ENCODE measurements at regions not wholly inside any gene's neighbourhood (a gene's known extent, or its start where the extent isn't known, plus 50 kb on each side); places are given as distances from the start of the nearest gene placed in this dataset.

DNA sequence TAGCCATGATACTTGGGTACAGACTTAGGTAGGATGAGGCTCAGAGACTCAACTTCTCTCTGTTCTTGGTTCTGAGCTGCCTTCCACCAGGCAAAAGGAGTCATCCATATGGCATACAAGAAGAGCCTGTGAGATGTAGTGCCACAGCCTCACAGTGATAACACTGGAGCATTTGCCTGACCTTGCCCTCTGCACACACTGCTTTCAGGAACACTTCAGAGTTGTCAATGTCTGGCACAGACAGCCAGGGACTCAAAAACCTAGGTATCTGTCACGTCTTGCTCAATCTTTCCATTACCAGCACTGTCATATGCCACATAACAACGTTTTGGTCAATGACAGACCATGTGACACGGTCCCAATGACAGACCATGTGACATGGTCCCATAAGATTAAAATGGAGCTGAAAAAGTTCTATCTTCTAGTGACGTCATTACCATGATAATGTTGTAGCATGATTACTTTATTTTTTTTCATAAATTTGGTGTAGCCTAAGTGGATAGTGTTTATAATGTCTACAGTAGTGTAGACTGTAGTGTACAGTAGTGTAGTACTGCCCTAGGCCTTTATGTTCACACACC, 199.9 kb upstream of the CTTNBP2NL start:
- no peak overlapping the region for H2AFZ ChIP-seq
- peaks cover 25% of the 10 kb centered on the region for H3K27me3 ChIP-seq (ENCODE audit: insufficient read depth, low read depth)
- DNase-seq = peak in 1 of 2 experiments; percentile 31
- H4K20me1 ChIP-seq (ENCODE audit: insufficient read depth) = no peaks in the 10 kb centered on the region
- H3K79me2 ChIP-seq (ENCODE audit: low read depth) = no peaks in the 10 kb centered on the region
- TF ChIP-seq, protein P1, sequence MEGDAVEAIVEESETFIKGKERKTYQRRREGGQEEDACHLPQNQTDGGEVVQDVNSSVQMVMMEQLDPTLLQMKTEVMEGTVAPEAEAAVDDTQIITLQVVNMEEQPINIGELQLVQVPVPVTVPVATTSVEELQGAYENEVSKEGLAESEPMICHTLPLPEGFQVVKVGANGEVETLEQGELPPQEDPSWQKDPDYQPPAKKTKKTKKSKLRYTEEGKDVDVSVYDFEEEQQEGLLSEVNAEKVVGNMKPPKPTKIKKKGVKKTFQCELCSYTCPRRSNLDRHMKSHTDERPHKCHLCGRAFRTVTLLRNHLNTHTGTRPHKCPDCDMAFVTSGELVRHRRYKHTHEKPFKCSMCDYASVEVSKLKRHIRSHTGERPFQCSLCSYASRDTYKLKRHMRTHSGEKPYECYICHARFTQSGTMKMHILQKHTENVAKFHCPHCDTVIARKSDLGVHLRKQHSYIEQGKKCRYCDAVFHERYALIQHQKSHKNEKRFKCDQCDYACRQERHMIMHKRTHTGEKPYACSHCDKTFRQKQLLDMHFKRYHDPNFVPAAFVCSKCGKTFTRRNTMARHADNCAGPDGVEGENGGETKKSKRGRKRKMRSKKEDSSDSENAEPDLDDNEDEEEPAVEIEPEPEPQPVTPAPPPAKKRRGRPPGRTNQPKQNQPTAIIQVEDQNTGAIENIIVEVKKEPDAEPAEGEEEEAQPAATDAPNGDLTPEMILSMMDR (conservative IDR thresholded peaks at IDR 0.05) = no peak
- no peak for TF ChIP-seq EZH2 (IDR thresholded peaks at IDR 0.05; ENCODE audit: low read depth)
- H3K36me3 ChIP-seq (ENCODE audit: low read depth) = no peaks in the 10 kb centered on the region
- no peaks in the 10 kb centered on the region for H3K9me2 ChIP-seq (ENCODE audit: insufficient read depth)
- no peak overlapping the region for H3K27ac ChIP-seq
- H3K4me1 ChIP-seq (replicated peaks; ENCODE audit: insufficient read depth) = no peaks in the 10 kb centered on the region
- POLR2A ChIA-PET (ENCODE audit: unreplicated experiment) = no interaction called here
- no peak overlapping the region for H3K4me2 ChIP-seq
- no peak overlapping the region for H3K4me3 ChIP-seq
- CTCF ChIA-PET = no interaction called here
- H3K9me3 ChIP-seq (ENCODE audit: insufficient read depth, low read depth) = peaks cover 5% of the 10 kb centered on the region; the same call in 1 of the 2 replicates
- intact Hi-C loops (cut with micrococcal nuclease; ENCODE audit: unreplicated experiment) = no loop called here
- no TSS peak for BruUV-seq (replicated peaks)
- no peaks in the 10 kb centered on the region for H3F3A ChIP-seq (ENCODE audit: insufficient read depth, low read depth)

DNA sequence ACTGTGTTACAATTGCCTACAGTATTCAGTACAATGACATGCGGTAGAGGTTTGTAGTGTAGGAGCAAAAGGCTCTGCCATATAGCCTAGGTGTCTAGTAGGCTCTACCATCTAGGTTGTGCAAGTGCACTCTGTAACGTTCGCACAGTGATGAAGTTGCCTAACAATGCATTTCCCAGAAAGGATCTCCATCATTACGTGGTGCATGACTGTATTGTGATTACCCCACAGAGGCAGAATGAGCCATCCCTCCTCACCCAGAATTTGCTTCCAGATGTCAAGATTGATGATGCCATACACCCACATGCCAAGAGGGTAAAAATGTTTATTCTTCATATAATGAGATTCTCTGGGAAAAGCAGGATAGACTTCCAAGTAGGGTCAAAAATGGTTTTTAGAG, 199.3 kb upstream of the CTTNBP2NL start:
- CTCF ChIA-PET = no interaction called here
- no peaks in the 10 kb centered on the region for H3K36me3 ChIP-seq (ENCODE audit: low read depth)
- DNase-seq = peak in 1 of 2 experiments; percentile 16
- no peaks in the 10 kb centered on the region for H4K20me1 ChIP-seq (ENCODE audit: insufficient read depth)
- H3K4me2 ChIP-seq = no peak overlapping the region
- BruUV-seq (replicated peaks) = no TSS peak
- no peaks in the 10 kb centered on the region for H3K79me2 ChIP-seq (ENCODE audit: low read depth)
- no peak overlapping the region for H2AFZ ChIP-seq
- H3K4me3 ChIP-seq = no peak overlapping the region
- peaks cover 18% of the 10 kb centered on the region for H3K27me3 ChIP-seq (ENCODE audit: insufficient read depth, low read depth)
- intact Hi-C loops (cut with micrococcal nuclease; ENCODE audit: unreplicated experiment) = no loop called here
- H3K9me2 ChIP-seq (ENCODE audit: insufficient read depth) = no peaks in the 10 kb centered on the region
- H3K4me1 ChIP-seq (replicated peaks; ENCODE audit: insufficient read depth) = no peaks in the 10 kb centered on the region
- no peak overlapping the region for H3K27ac ChIP-seq
- peaks cover 5% of the 10 kb centered on the region; the same call in 1 of the 2 replicates for H3K9me3 ChIP-seq (ENCODE audit: insufficient read depth, low read depth)
- TF ChIP-seq, protein P1 (conservative IDR thresholded peaks at IDR 0.05) = no peak
- TF ChIP-seq EZH2 (IDR thresholded peaks at IDR 0.05; ENCODE audit: low read depth) = no peak
- POLR2A ChIA-PET (ENCODE audit: unreplicated experiment) = no interaction called here
- H3F3A ChIP-seq (ENCODE audit: insufficient read depth, low read depth) = no peaks in the 10 kb centered on the region

DNA sequence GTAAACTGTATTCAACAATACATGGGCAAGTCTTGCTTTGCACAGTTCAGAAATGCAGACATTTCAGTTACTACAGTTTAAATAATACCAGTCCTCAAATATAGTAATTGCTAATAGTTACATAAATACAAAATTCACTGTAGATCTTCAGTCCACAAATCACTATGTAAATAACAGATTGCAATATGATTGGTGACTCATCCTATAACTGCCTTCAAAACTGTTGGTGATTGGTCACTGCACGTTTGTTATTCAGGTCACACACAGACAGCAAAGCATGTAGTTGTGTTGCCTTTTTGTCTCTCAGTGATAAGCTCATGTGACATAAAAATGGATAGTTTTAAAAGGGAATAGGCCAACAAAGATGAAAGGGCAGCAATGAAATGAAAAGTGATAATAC, 186.5 kb upstream of the CTTNBP2NL start:
- Histone ChIP-seq H2AFZ (no peak overlapping the region), H3K4me1 (replicated peaks; ENCODE audit: insufficient read depth) (no peaks in the 10 kb centered on the region), H3K4me3 (no peak overlapping the region), H3K9me3 (ENCODE audit: insufficient read depth, low read depth) (no peaks in the 10 kb centered on the region), H4K20me1 (ENCODE audit: insufficient read depth) (no peaks in the 10 kb centered on the region), H3K79me2 (ENCODE audit: low read depth) (no peaks in the 10 kb centered on the region), H3K36me3 (ENCODE audit: low read depth) (no peaks in the 10 kb centered on the region), H3K27ac (no peak overlapping the region), H3K27me3 (ENCODE audit: insufficient read depth, low read depth) (peaks cover 27% of the 10 kb centered on the region; the same call in 1 of the 2 replicates), H3F3A (ENCODE audit: insufficient read depth, low read depth) (no peaks in the 10 kb centered on the region), H3K9me2 (ENCODE audit: insufficient read depth) (0 out of 2 replicates have a peak, but pooled peaks cover 6% of the 10 kb centered on the region), H3K4me2 (no peak overlapping the region)
- intact Hi-C loops (cut with micrococcal nuclease; ENCODE audit: unreplicated experiment) = no loop called here
- no peak for TF ChIP-seq EZH2 (IDR thresholded peaks at IDR 0.05; ENCODE audit: low read depth)
- TF ChIP-seq, protein P1 (conservative IDR thresholded peaks at IDR 0.05) = no peak
- POLR2A ChIA-PET (ENCODE audit: unreplicated experiment) = no interaction called here
- CTCF ChIA-PET = no interaction called here
- no TSS peak for BruUV-seq (replicated peaks)
- peak in 1 of 2 experiments; percentile 31 for DNase-seq
